ENCODE measurements at regions not wholly inside any gene's neighbourhood (a gene's known extent, or its start where the extent isn't known, plus 50 kb on each side); places are given as distances from the start of the nearest gene placed in this dataset.
"Not testable (repeated sequence)": the region's sequence is repeated elsewhere in the genome, so short reads cannot be mapped to it uniquely, and the experiment has no call there.

DNA sequence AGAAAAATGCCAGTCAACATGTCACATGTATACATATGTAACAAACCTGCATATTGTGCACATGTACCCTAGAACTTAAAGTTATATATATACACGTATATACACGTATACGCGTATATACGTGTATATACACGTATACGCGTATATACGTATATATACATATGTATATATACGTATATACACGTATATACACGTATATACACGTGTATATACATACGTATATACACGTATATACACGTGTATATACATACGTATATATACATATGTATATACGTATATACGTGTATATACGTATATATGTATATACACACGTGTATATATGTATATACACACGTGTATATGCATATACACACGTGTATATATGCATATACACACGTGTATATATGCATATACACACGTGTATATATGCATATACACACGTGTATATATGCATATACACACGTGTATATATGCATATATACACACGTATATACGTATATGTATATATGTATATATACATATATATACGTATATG lies 62.8 kb upstream of the PRKD1 start:
- TF ChIP-seq, protein P1, sequence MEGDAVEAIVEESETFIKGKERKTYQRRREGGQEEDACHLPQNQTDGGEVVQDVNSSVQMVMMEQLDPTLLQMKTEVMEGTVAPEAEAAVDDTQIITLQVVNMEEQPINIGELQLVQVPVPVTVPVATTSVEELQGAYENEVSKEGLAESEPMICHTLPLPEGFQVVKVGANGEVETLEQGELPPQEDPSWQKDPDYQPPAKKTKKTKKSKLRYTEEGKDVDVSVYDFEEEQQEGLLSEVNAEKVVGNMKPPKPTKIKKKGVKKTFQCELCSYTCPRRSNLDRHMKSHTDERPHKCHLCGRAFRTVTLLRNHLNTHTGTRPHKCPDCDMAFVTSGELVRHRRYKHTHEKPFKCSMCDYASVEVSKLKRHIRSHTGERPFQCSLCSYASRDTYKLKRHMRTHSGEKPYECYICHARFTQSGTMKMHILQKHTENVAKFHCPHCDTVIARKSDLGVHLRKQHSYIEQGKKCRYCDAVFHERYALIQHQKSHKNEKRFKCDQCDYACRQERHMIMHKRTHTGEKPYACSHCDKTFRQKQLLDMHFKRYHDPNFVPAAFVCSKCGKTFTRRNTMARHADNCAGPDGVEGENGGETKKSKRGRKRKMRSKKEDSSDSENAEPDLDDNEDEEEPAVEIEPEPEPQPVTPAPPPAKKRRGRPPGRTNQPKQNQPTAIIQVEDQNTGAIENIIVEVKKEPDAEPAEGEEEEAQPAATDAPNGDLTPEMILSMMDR (conservative IDR thresholded peaks at IDR 0.05; ENCODE audit: low read depth, low read length) = not testable (repeated sequence)
- not testable (repeated sequence) for TF ChIP-seq EZH2phosphoT487 (IDR thresholded peaks at IDR 0.05; ENCODE audit: borderline replicate concordance, low read length)
